Right cardiac atrium (tissue), 5 donors: ENCODE measurements at regions not wholly inside any gene's neighbourhood (a gene's known extent, or its start where the extent isn't known, plus 50 kb on each side); places are given as distances from the start of the nearest gene placed in this dataset.
"Not testable (repeated sequence)": the region's sequence is repeated elsewhere in the genome, so short reads cannot be mapped to it uniquely, and the experiment has no call there.

ENCODE experiments used
- ATAC-seq, 2 donors: fragments of 200-7000 bp; cut with Tn5 transposase; one replicate each; pipeline versions ENCODE4 v1.8.0 to v1.9.1; 2020; ENCODE audit warnings: moderate library complexity in 2 of 2, mild to moderate bottlenecking in 1 of 2
- DNase-seq, 3 donors: peaks; one replicate each; pipeline ENCODE4 v3.0.0-alpha.2; 2020
- H3K27ac ChIP-seq: one replicate; pipeline ENCODE4 v1.5.1; 2013; ENCODE audit warnings: mild to moderate bottlenecking, low read length, control low read depth, moderate library complexity
- H3K27me3 ChIP-seq: one replicate; pipeline ENCODE4 v1.6.1; 2013; ENCODE audit not compliant: control insufficient read depth, insufficient read depth
- H3K4me1 ChIP-seq: one replicate; pipeline ENCODE4 v1.6.1; 2013; ENCODE audit warnings: low read length; ENCODE audit not compliant: control insufficient read depth, insufficient read depth
- H3K4me3 ChIP-seq: one replicate; pipeline ENCODE4 v1.5.1; 2013; ENCODE audit warnings: low read length, control low read depth
- H3K9me3 ChIP-seq: one replicate; pipeline ENCODE4 v1.6.1; 2013; ENCODE audit warnings: low read length; ENCODE audit not compliant: control insufficient read depth
- WGBS: extraction: QIAGEN DNeasy Blood & Tissue Kit; methylation state at CpG from one replicate; pipeline ENCODE4 v1.1.7; 2013; 5-methylcytosine and 5-hydroxymethylcytosine counted together
- intact Hi-C, 4 donors: fragments of 100-400 bp; cut with DNase I; formaldehyde crosslinking; loops; one replicate each; pipeline versions ENCODE4 v1.11.0 to v1.14.0; 2022 to 2023
- donor health status: healthy with polysubstance abuse.
- donor health status: DM: no; HTN: yes; CAD: no.
- donor health status: DM: no; HTN: no; CAD: no.
- donor health status: DM: no; HTN: yes; CAD: no; lungs with severe emphysema.
- donor health status: DM: yes; HTN: yes; CAD: no.

DNA sequence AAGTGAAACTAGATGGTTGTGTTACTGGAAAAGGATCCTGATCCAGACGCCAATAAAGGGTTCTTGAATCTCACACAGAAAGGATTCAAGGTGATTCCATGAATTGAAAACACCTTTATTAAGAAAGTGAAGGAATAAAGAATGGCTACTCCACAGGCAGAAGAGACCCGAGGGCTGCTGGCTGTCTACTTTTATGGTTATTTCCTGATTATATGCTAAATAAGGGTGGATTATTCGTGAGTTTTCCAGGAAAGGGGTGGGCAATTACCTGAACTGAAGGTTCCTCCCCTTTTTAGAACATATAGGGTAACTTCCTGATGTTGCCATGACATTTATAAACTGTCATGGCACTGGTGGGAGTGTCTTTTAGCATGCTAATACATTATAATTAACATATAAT, 50.9 kb upstream of the WARS2 start:
- no peaks in the 10 kb centered on the region for H3K27me3 ChIP-seq
- H3K4me1 ChIP-seq, result no peaks in the 10 kb centered on the region
- H3K9me3 ChIP-seq, result no peaks in the 10 kb centered on the region
- no peak overlapping the region for H3K4me3 ChIP-seq
- no peak overlapping the region for H3K27ac ChIP-seq
- ATAC-seq (no peak), DNase-seq (no peak)
- 95% methylated on average over 3 of the region's 3 CpGs for WGBS
- intact Hi-C loops, result no loop called here

DNA sequence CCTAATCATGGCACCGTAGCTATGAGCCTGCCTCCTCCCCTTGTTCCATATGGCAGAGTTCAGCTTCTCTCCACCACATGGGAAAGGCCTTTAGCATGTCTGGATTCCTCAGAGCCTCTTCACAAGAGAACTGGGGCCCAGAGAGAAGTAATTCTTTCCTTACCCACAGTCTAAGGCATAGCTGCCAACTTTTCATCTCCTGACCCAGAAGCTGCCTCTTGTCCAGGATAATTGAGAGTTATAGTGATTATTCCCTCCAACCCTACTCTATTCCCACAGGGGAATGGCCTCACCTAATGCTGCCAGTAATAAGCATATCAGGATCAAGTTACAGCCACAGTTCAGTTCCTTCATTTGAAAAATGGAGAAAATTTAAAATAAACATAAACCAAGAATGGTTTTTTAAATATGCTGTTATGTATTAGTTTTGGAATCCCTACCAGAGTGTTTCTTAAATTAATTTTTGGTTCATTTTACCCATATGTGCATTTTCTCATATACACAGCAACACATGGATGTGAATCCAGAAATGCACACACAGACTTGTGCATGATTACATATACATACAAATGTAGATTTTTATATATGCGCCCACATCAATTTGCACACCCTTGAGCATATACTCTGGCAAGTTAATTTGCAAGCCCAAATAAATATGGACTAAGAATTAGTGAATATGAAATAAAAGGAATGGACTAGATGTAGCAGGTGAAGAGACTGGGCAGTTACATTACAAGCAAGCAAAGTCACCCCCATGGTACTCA, 63.9 kb upstream of the WARS2 start:
- peaks cover 2% of the 10 kb centered on the region for H3K4me1 ChIP-seq
- no peaks in the 10 kb centered on the region for H3K27me3 ChIP-seq
- H3K9me3 ChIP-seq, result no peaks in the 10 kb centered on the region
- H3K4me3 ChIP-seq, result no peak overlapping the region
- DNase-seq (no peak), ATAC-seq (no peak)
- H3K27ac ChIP-seq, result no peak overlapping the region
- WGBS, result 88% methylated on average over 2 of the region's 2 CpGs
- intact Hi-C loops, result no loop called here

DNA sequence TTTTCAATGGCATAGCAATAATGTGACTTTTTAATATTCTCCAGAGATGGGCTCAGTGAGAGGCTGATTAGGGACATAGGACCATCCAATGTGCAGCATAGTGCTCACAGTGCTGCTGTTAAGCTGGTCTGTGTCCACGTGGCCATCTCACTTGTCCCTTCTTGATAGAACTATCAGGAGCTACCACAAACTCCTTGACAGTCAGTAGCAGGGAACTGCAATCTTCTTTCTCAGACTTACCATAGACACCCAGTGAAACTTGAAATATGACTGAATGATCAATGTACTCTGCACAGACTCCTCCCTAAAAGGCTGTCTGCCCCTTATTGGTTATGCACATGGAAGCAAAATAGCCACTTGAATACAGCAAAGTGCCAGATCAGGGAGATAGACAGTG, 64.5 kb upstream of the WARS2 start:
- intact Hi-C loops, result no loop called here
- 84% methylated on average over 1 of the region's 1 CpG for WGBS
- no peaks in the 10 kb centered on the region for H3K27me3 ChIP-seq
- peaks cover 2% of the 10 kb centered on the region for H3K4me1 ChIP-seq
- no peak overlapping the region for H3K27ac ChIP-seq
- DNase-seq (no peak), ATAC-seq (no peak)
- no peaks in the 10 kb centered on the region for H3K9me3 ChIP-seq
- no peak overlapping the region for H3K4me3 ChIP-seq

DNA sequence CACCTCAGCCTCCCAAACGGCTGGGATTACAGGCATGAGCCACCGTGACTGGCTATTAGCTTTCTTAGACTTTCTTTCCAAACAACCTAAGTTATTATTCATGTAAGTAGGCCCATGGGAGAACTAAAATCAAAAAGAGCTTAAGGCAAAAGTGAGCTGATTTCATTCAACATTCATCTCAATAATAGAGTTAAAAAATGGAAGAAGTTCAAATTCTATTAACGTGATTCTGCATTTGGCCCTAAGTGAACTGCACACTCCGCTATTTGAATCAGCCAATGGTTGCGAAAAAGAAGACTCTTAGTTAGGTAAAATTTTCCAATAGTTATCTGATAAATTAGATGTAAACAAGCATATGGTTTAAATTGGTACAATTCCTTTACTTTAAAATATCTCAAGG, 68.6 kb upstream of the WARS2 start:
- WGBS, result 87% methylated on average over 5 of the region's 5 CpGs
- Histone ChIP-seq H3K27ac (no peak overlapping the region), H3K9me3 (no peaks in the 10 kb centered on the region), H3K27me3 (no peaks in the 10 kb centered on the region), H3K4me3 (no peak overlapping the region), H3K4me1 (no peaks in the 10 kb centered on the region)
- DNase-seq, result no peak
- no peak for ATAC-seq
- intact Hi-C loops, result no loop called here

DNA sequence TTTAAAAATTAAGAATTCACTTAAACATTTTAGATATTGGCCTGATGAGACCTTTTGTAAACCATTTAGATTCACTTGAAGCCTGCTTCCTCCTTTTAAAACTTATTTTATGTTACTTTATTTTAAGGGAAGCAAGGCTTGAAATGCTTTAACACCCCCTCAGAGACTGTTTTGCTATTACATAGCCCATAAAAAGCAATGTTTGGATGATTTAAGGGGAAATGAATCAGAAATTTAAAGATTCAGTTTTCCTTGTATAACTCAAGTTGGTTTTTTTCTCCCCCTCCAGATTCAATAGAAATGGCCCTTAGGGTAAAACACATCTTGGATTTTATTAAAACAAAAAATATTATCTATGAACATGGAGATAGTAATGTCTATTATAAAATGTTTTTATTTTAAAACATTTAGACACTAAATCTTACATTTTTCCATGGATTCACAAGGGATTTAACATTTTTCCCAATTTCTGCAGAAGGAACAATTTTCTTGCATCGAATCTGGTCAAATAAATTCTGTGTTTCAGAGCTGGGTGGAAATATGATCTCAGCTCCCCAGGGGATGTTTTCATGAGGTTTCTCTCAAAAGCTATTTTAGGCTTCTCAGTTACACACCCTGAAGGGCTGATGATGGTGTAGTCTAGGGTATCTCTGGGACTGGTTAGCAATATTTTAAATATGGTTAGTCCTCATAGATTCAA, 69.3 kb upstream of the WARS2 start:
- 66% methylated on average over 1 of the region's 1 CpG for WGBS
- DNase-seq (no peak), ATAC-seq (no peak)
- no peaks in the 10 kb centered on the region for H3K27me3 ChIP-seq
- intact Hi-C loops, result no loop called here
- no peaks in the 10 kb centered on the region for H3K9me3 ChIP-seq
- no peaks in the 10 kb centered on the region for H3K4me1 ChIP-seq
- H3K27ac ChIP-seq, result no peak overlapping the region
- H3K4me3 ChIP-seq, result no peak overlapping the region

DNA sequence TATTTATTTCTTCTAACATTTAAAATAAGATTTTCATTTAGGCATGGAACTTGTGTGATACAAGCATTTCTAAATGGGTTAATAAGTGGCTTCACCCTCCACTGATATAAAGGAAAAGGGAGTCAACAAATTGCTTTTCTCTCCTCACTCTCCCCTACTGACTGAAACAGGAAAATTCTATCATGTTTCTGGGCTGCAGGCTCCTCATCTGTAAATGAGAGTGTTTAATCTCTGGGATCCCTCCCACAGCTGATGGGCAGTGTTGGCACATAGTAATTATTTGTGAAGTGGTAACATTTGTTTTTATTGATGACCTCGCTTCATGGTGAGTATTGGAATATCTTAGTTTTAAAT, 69.8 kb upstream of the WARS2 start:
- Histone ChIP-seq H3K9me3 (no peaks in the 10 kb centered on the region), H3K4me3 (no peak overlapping the region), H3K27ac (no peak overlapping the region), H3K4me1 (no peaks in the 10 kb centered on the region), H3K27me3 (no peaks in the 10 kb centered on the region)
- no peak for DNase-seq
- no peak for ATAC-seq
- 100% methylated on average over 1 of the region's 1 CpG for WGBS
- intact Hi-C loops, result no loop called here

DNA sequence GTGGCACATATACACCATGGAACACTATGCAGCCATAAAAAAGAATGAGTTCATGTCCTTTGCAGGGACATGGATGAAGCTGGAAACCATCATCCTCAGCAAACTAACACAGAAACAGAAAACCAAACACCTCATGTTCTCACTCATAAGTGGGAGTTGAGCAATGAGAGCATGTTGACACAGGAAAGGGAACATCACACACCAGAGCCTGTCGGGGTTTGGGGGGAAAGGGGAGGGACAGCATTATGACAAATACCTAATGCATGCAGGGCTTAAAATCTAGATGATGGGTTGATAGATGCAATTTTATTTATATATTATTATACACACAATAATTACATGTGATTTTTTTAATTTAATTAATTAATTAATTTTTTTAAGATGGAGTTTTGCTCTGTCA, 72.8 kb upstream of the WARS2 start:
- H3K4me3 ChIP-seq, H3K27ac ChIP-seq, H3K9me3 ChIP-seq, intact Hi-C loops, H3K4me1 ChIP-seq, ATAC-seq, H3K27me3 ChIP-seq, DNase-seq: not testable (repeated sequence)
- 93% methylated on average over 1 of the region's 1 CpG for WGBS

DNA sequence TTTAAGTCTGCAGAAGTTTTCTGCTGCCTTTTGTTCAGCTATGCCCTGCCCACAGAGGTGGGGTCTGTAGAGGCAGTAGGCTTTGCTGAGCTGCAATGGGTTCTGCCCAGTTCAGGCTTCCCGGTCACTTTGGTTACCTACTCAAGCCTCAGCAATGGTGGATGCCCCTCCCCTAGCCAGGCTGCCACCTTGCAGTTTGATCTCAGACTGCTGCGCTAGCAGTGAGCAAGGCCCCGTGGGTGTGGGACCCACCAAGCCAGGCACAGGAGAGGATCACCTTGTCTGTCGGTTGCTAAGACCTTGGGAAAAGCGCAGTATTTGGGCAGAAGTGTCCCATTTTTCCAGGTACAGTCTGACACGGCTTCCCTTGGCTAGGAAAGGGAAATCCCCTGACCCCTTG, 74.5 kb upstream of the WARS2 start:
- H3K9me3 ChIP-seq, DNase-seq, intact Hi-C loops, ATAC-seq, H3K27ac ChIP-seq, H3K27me3 ChIP-seq, H3K4me1 ChIP-seq, H3K4me3 ChIP-seq: not testable (repeated sequence)
- 96% methylated on average over 6 of the region's 6 CpGs for WGBS

DNA sequence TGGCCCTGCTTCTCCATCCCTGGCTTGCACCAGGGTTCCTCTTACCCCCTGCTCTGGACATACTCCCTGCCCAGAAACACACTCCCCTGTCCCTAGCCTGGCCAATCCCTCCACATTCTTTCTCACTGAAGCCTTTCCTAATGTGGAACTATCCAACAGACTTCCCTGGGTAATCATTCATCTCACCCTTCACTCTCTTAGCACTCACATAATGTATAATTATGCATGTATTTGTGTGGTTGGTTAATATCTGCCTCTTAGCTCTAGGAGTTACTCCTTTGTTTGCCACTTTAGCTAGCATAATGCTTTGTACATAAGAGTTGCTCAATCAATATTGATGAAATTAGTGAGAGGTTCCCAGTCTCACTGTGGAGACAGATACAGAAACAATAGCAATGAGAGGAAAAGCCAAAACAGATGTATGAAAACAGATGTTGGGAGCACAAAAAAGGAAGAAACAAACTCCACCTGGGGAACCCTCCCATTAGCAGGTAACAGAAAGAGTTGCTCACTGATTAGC, 76.9 kb upstream of the WARS2 start:
- no peak overlapping the region for H3K27ac ChIP-seq
- no peaks in the 10 kb centered on the region for H3K9me3 ChIP-seq
- no peaks in the 10 kb centered on the region for H3K27me3 ChIP-seq
- DNase-seq (no peak), ATAC-seq (no peak)
- H3K4me3 ChIP-seq, result no peak overlapping the region
- H3K4me1 ChIP-seq, result no peaks in the 10 kb centered on the region
- intact Hi-C loops, result no loop called here

DNA sequence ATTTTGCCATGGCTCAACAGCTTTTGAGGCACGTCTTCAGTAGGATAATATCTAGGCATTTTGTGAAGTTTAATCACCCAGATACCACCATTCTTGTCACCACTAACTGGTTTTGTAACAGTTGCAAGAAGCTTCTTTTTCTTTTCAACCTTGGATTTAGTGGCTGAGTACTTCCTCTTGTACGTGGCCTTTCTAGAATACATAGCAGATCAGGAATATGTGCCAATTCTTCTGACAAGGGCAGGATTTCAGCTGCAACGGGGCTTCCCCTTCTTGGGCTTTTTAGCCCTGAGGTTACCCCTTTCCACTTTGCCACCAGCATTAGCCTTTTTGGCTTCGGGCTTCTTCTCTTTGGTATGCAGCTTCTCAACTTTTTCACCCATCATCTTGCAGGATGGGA, 79.3 kb upstream of the WARS2 start:
- H3K4me1 ChIP-seq, result no peaks in the 10 kb centered on the region
- no peak for ATAC-seq
- H3K27ac ChIP-seq, result no peak overlapping the region
- H3K9me3 ChIP-seq, result no peaks in the 10 kb centered on the region
- no peak for DNase-seq
- H3K4me3 ChIP-seq, result no peak overlapping the region
- no peaks in the 10 kb centered on the region for H3K27me3 ChIP-seq
- intact Hi-C loops, result no loop called here
- 67% methylated on average over 4 of the region's 4 CpGs for WGBS

DNA sequence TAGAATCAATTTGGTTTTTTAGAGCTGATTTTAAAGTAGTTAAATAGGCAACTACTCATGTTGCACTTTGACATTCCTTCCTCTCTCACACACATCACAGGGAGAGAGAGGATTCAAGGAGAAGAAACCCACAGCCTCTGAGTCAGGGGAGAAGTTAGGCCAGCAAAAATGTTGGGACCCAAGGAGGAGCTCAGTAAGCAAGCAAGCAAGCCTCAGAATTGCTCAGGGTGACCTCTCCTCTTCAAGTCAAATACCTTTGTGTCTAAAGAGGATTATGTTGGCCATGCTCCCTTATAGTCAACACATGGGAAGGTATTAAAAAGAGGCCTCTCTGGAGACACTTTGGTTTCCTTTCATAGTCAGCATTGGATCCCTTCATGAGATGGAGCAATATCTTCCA, 80.5 kb upstream of the WARS2 start:
- Histone ChIP-seq H3K27me3 (no peaks in the 10 kb centered on the region), H3K27ac (no peak overlapping the region), H3K9me3 (no peaks in the 10 kb centered on the region), H3K4me3 (no peak overlapping the region), H3K4me1 (no peaks in the 10 kb centered on the region)
- ATAC-seq, result no peak
- no peak for DNase-seq
- intact Hi-C loops, result no loop called here
